B cell (primary cell): ENCODE measurements at regions not wholly inside any gene's neighbourhood (a gene's known extent, or its start where the extent isn't known, plus 50 kb on each side); places are given as distances from the start of the nearest gene placed in this dataset.

Experiments
- ATAC-seq: fragments of 200-7000 bp; cut with Tn5 transposase; one replicate; pipeline ENCODE4 v1.10.0; 2021; ENCODE audit warnings: low read depth, mild to moderate bottlenecking, moderate number of reproducible peaks, moderate library complexity
- CTCF ChIA-PET: fragments of 350-600 bp; sonication (Branson Sonifier 250); formaldehyde crosslinking; loops from one replicate; lab custom pipeline; 2021; ENCODE audit warnings: antibody characterized with exemption, inconsistent platforms; lab: Charles Lee
- POLR2A ChIA-PET: fragments of 350-600 bp; sonication (Branson Sonifier 250); formaldehyde crosslinking; loops from one replicate; lab custom pipeline; 2021; ENCODE audit warnings: antibody characterized with exemption; lab: Charles Lee
- DNase-seq: peaks from one replicate; pipeline ENCODE4 v3.0.0; 2013
- H2AFZ ChIP-seq: 2 replicates; pipeline ENCODE4 v1.6.1; 2012; ENCODE audit warnings: mild to moderate bottlenecking, low read depth, low read length; ENCODE audit not compliant: insufficient read depth, poor library complexity, severe bottlenecking
- H3K27ac ChIP-seq, 2 donors: 1 replicate in 1 of 2; 2 replicates in 1 of 2; pipeline ENCODE4 v1.5.1; 2012 to 2013; ENCODE audit warnings: low read length in 2 of 2, mild to moderate bottlenecking in 2 of 2, moderate library complexity in 1 of 2
- H3K27me3 ChIP-seq, 4 experiments: fragments of 200-600 bp in 1 of 4; sonication (generic) in 1 of 4; replicated peaks in 1 of 4; 1 replicate in 2 of 4; 2 replicates in 2 of 4; pipeline versions ENCODE4 v1.6.1 to v1.7.0; 2013 to 2016; ENCODE audit warnings: low read length in 3 of 4, mild to moderate bottlenecking in 2 of 4, mixed read lengths in 1 of 4, moderate library complexity in 1 of 4; ENCODE audit not compliant: insufficient read depth in 4 of 4, control insufficient read depth in 3 of 4; ENCODE audit errors: control extremely low read depth in 1 of 4
- H3K36me3 ChIP-seq, 2 experiments: replicated peaks in 1 of 2; 1 replicate in 1 of 2; 2 replicates in 1 of 2; pipeline versions ENCODE4 v1.6.1 to v1.7.1; 2013; ENCODE audit warnings: low read length in 1 of 2; ENCODE audit not compliant: insufficient read depth in 2 of 2, control insufficient read depth in 1 of 2; ENCODE audit errors: control extremely low read depth in 1 of 2, extremely low read depth in 1 of 2
- H3K4me1 ChIP-seq, 2 donors: fragments of 200-600 bp in 1 of 2; sonication (generic) in 1 of 2; 1 replicate in 1 of 2; 2 replicates in 1 of 2; pipeline versions ENCODE4 v1.5.1 to v1.6.1; 2013 to 2017; ENCODE audit warnings: low read length in 2 of 2; ENCODE audit not compliant: control insufficient read depth in 2 of 2, insufficient read depth in 2 of 2
- H3K4me2 ChIP-seq: replicated peaks from 2 replicates; pipeline ENCODE3; 2012; ENCODE audit warnings: mild to moderate bottlenecking, low read depth, low read length; ENCODE audit not compliant: poor library complexity, severe bottlenecking
- H3K4me3 ChIP-seq, 5 experiments: fragments of 200-600 bp in 1 of 5; sonication (generic) in 1 of 5; 1 replicate in 3 of 5; 2 replicates in 2 of 5; pipeline versions ENCODE4 v1.5.1 to v1.7.0; 2011 to 2016; ENCODE audit warnings: low read length in 4 of 5, mild to moderate bottlenecking in 4 of 5, low read depth in 2 of 5, control low read depth in 1 of 5, moderate library complexity in 1 of 5; ENCODE audit not compliant: insufficient read depth in 1 of 5; ENCODE audit errors: control extremely low read depth in 1 of 5, extremely low read depth in 1 of 5
- H3K79me2 ChIP-seq: fragments of 200-600 bp; sonication (generic); one replicate; pipeline ENCODE4 v1.6.0; 2016; ENCODE audit warnings: low read length; ENCODE audit not compliant: control insufficient read depth, insufficient read depth
- H3K9ac ChIP-seq: fragments of 200-600 bp; sonication (generic); 2 replicates; pipeline ENCODE4 v1.6.1; 2017; ENCODE audit warnings: mild to moderate bottlenecking, low read length, moderate library complexity
- H3K9me3 ChIP-seq, 3 donors: one replicate each; pipeline versions ENCODE4 v1.6.1 to v1.7.1; 2013; ENCODE audit warnings: low read length in 2 of 3; ENCODE audit not compliant: control insufficient read depth in 2 of 3, insufficient read depth in 1 of 3; ENCODE audit errors: control extremely low read depth in 1 of 3
- H4K20me1 ChIP-seq: 2 replicates; pipeline ENCODE4 v1.6.0; 2012; ENCODE audit warnings: mild to moderate bottlenecking, low read length; ENCODE audit not compliant: insufficient read depth, control insufficient read depth, poor library complexity, severe bottlenecking
- H3K27ac Mint-ChIP-seq: one replicate; pipeline ENCODE4 v1.8.0; 2021; ENCODE audit warnings: mixed read lengths
- H3K27me3 Mint-ChIP-seq: one replicate; pipeline ENCODE4 v1.8.0; 2021; ENCODE audit warnings: mixed read lengths
- H3K4me1 Mint-ChIP-seq: one replicate; pipeline ENCODE4 v1.8.0; 2021; ENCODE audit warnings: mixed read lengths
- H3K4me3 Mint-ChIP-seq: one replicate; pipeline ENCODE4 v1.8.0; 2021; ENCODE audit warnings: mixed read lengths
- H3K9me3 Mint-ChIP-seq: one replicate; pipeline ENCODE4 v1.8.0; 2022; ENCODE audit warnings: mixed read lengths; ENCODE audit not compliant: insufficient read depth
- EZH2 ChIP-seq: IDR thresholded peaks from 2 replicates; pipeline ENCODE4 v1.6.1; 2012; ENCODE audit warnings: borderline replicate concordance, low read depth, mild to moderate bottlenecking, moderate library complexity, low read length; ENCODE audit not compliant: insufficient read depth, poor library complexity, severe bottlenecking
- WGBS: methylation state at CpG from one replicate; pipeline ENCODE4 v1.1.5; 2013; ENCODE audit warnings: missing lambda C conversion rate; ENCODE audit not compliant: insufficient coverage; 5-methylcytosine and 5-hydroxymethylcytosine counted together
- intact Hi-C: fragments of 100-400 bp; cut with micrococcal nuclease; formaldehyde crosslinking; loops from one replicate; pipeline ENCODE4 v1.10.0; 2022
- TF ChIP-seq, protein P1 (sequence below): fragments of 200-600 bp; IDR thresholded peaks from one replicate; pipeline ENCODE4 v1.8.0; 2022; ENCODE audit warnings: antibody characterized with exemption, mild to moderate bottlenecking

DNA sequence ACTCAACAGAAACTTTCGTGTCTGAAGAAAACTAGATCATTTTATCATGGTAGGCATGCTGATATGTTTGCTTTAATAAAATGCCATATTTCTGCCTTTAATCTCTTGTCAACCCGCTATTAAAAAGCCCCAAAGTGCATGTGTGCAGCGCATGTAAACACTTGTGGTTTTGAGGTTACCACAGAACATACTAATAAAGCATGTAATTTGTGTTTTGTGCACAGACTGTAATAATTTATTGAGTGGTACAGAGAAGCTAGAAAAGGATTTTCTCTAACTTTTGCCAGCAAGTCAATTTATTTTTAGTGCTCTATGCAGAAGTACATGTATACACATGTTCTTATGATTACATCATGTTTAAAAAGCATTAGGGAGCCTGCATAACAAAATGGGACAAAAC is 349.9 kb upstream of the SLC35B3 start:
- no peak overlapping the region for H3K27ac ChIP-seq
- H3K4me3 ChIP-seq = no peak overlapping the region
- no peaks in the 10 kb centered on the region for H3K36me3 ChIP-seq
- no peaks in the 10 kb centered on the region for H3K27me3 ChIP-seq
- Mint-ChIP-seq H3K27me3 (no peaks in the 10 kb centered on the region), H3K9me3 (no peaks in the 10 kb centered on the region), H3K4me3 (no peak overlapping the region), H3K27ac (no peak overlapping the region), H3K4me1 (peaks cover 2% of the 10 kb centered on the region)
- POLR2A ChIA-PET = no interaction called here
- no peak overlapping the region for H3K4me2 ChIP-seq
- H3K9me3 ChIP-seq = no peaks in the 10 kb centered on the region
- no peak overlapping the region for H2AFZ ChIP-seq
- no peaks in the 10 kb centered on the region for H3K4me1 ChIP-seq
- H3K9ac ChIP-seq = no peak overlapping the region
- TF ChIP-seq, protein P1, sequence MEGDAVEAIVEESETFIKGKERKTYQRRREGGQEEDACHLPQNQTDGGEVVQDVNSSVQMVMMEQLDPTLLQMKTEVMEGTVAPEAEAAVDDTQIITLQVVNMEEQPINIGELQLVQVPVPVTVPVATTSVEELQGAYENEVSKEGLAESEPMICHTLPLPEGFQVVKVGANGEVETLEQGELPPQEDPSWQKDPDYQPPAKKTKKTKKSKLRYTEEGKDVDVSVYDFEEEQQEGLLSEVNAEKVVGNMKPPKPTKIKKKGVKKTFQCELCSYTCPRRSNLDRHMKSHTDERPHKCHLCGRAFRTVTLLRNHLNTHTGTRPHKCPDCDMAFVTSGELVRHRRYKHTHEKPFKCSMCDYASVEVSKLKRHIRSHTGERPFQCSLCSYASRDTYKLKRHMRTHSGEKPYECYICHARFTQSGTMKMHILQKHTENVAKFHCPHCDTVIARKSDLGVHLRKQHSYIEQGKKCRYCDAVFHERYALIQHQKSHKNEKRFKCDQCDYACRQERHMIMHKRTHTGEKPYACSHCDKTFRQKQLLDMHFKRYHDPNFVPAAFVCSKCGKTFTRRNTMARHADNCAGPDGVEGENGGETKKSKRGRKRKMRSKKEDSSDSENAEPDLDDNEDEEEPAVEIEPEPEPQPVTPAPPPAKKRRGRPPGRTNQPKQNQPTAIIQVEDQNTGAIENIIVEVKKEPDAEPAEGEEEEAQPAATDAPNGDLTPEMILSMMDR = no peak
- WGBS = no CpG with 5 or more reads among the region's 3 CpGs
- ATAC-seq (no peak), DNase-seq (no peak)
- H3K79me2 ChIP-seq = no peaks in the 10 kb centered on the region
- CTCF ChIA-PET = no interaction called here
- intact Hi-C loops = no loop called here
- no peaks in the 10 kb centered on the region for H4K20me1 ChIP-seq

DNA sequence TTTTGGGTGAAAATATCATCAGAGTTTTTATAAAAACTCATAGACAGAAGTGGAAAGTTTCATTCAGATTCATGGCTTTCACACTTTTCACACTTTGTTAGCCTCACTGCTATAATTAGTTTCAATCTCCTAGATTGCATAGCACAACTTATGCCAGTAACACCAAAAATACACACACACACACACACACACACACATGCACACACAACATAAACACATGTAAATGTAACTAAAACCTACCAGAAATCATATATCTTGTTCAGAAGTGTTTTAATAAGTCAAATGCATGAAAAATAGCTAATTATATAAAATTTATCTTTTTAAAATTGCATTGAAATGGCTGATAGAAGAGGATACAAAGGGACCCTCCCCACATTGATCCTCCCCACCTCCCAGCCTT is 347.8 kb upstream of the SLC35B3 start:
- TF ChIP-seq EZH2 = no peak
- TF ChIP-seq, protein P1 = no peak
- POLR2A ChIA-PET = no interaction called here
- H3K4me3 ChIP-seq = no peak overlapping the region
- CTCF ChIA-PET = no interaction called here
- H3K4me1 Mint-ChIP-seq = peaks cover 2% of the 10 kb centered on the region
- no peak overlapping the region for H2AFZ ChIP-seq
- H3K9me3 Mint-ChIP-seq = no peaks in the 10 kb centered on the region
- H3K9me3 ChIP-seq = no peaks in the 10 kb centered on the region
- no peaks in the 10 kb centered on the region for H3K79me2 ChIP-seq
- H3K4me3 Mint-ChIP-seq = no peak overlapping the region
- H3K4me2 ChIP-seq = no peak overlapping the region
- H3K4me1 ChIP-seq = no peaks in the 10 kb centered on the region
- H3K27ac Mint-ChIP-seq = no peak overlapping the region
- H3K27ac ChIP-seq = no peak overlapping the region
- no peaks in the 10 kb centered on the region for H3K27me3 ChIP-seq
- H4K20me1 ChIP-seq = no peaks in the 10 kb centered on the region
- DNase-seq (no peak), ATAC-seq (no peak)
- no peaks in the 10 kb centered on the region for H3K36me3 ChIP-seq
- intact Hi-C loops = no loop called here
- no peak overlapping the region for H3K9ac ChIP-seq
- no peaks in the 10 kb centered on the region for H3K27me3 Mint-ChIP-seq
